ENCODE measurements at regions not wholly inside any gene's neighbourhood (a gene's known extent, or its start where the extent isn't known, plus 50 kb on each side); places are given as distances from the start of the nearest gene placed in this dataset.

- DNase-seq (ENCODE audit: extremely low read depth in 1 of 4, low spot score in 3 of 4): no peak
- in situ Hi-C loops (cut with MboI) (no loop called here), intact Hi-C loops (cut with micrococcal nuclease) (no loop called here)
- 0% methylated on average over 2 of the region's 2 CpGs for WGBS (ENCODE audit: insufficient coverage, low coverage, missing lambda C conversion rate)
- H3K4me2 ChIP-seq (ENCODE audit: insufficient read depth, low read length): no peak overlapping the region
- ATAC-seq: no peak
- ChIA-PET CTCF (ENCODE audit: low intra/inter-chr PET ratio) (no interaction called here), POLR2A (no interaction called here)
- no peak overlapping the region for H3K27ac ChIP-seq (ENCODE audit: extremely low read depth, low read depth, low read length)
- BruUV-seq (replicated peaks): no TSS peak
- no peak overlapping the region for H2AFZ ChIP-seq (ENCODE audit: low read depth, low read length)
- H3K36me3 ChIP-seq (ENCODE audit: control insufficient read depth, insufficient read depth, low read length): no peaks in the 10 kb centered on the region
- H3K9me3 ChIP-seq (replicated peaks; ENCODE audit: control insufficient read depth, insufficient read depth, low read depth, low read length): no peaks in the 10 kb centered on the region
- FAIRE-seq: no peak
- H3K4me1 ChIP-seq (replicated peaks in 1 of 2; ENCODE audit: control insufficient read depth in 2 of 2, insufficient read depth in 2 of 2, low read length in 2 of 2): no peaks in the 10 kb centered on the region
- no peaks in the 10 kb centered on the region for H3K27me3 ChIP-seq (ENCODE audit: control insufficient read depth in 2 of 2, insufficient read depth in 2 of 2, low read length in 2 of 2)
- H3K4me3 ChIP-seq: no peak overlapping the region
- no peaks in the 10 kb centered on the region for H4K20me1 ChIP-seq (replicated peaks; ENCODE audit: control insufficient read depth, insufficient read depth, low read length)
- no peaks in the 10 kb centered on the region for H3K9me1 ChIP-seq (ENCODE audit: control insufficient read depth, insufficient read depth, low read length)
- H3K9ac ChIP-seq (ENCODE audit: insufficient read depth in 1 of 2, low read depth in 2 of 2, low read length in 2 of 2): no peak overlapping the region
- no peaks in the 10 kb centered on the region for H3K79me2 ChIP-seq (ENCODE audit: control insufficient read depth, insufficient read depth, low read length)
- TF ChIP-seq ZBTB34 (CRISPR knock-in tag; IDR thresholded peaks at IDR 0.05) (no peak), ZNF316 (IDR thresholded peaks at IDR 0.05) (peak; percentile 75), CTCFL (IDR thresholded peaks at IDR 0.05; ENCODE audit: borderline replicate concordance, insufficient read depth, low read depth, low read length, poor library complexity, severe bottlenecking) (no peak), U2AF1 (optimal IDR thresholded peaks at IDR 0.05; ENCODE audit: low read depth, low read length) (no peak), ETV6 (IDR thresholded peaks at IDR 0.05; ENCODE audit: borderline replicate concordance in 1 of 2, low read depth in 2 of 2, low read length in 1 of 2) (no peak), ETV6 (CRISPR knock-in tag; IDR thresholded peaks at IDR 0.05; ENCODE audit: borderline replicate concordance) (no peak), MAFG (tag; conservative IDR thresholded peaks at IDR 0.05) (peak; percentile 82), ZNF354B (CRISPR knock-in tag; IDR thresholded peaks at IDR 0.05) (no peak), ZNF586 (CRISPR knock-in tag; conservative IDR thresholded peaks at IDR 0.05) (no peak), TOE1 (IDR thresholded peaks at IDR 0.05; ENCODE audit: borderline replicate concordance) (no peak), TOE1 (CRISPR knock-in tag; IDR thresholded peaks at IDR 0.05; ENCODE audit: borderline replicate concordance, low read depth) (no peak), ZBTB8A (IDR thresholded peaks at IDR 0.05; ENCODE audit: partially characterized antibody) (no peak), THRA (IDR thresholded peaks at IDR 0.05) (no peak), XRCC5 (IDR thresholded peaks at IDR 0.05; ENCODE audit: low read depth, low read length) (no peak), NR1H2 (CRISPR knock-in tag; IDR thresholded peaks at IDR 0.05) (no peak), SNRNP70 (optimal IDR thresholded peaks at IDR 0.05; ENCODE audit: low read depth, low read length) (no peak), NRF1 (conservative IDR thresholded peaks at IDR 0.05 in 1 of 2, IDR thresholded peaks at IDR 0.05 in 1 of 2) (no peak), ELK1 (CRISPR knock-in tag; IDR thresholded peaks at IDR 0.05) (no peak), ZSCAN29 (IDR thresholded peaks at IDR 0.05) (no peak), RBM17 (IDR thresholded peaks at IDR 0.05; ENCODE audit: borderline replicate concordance, low read depth, low read length) (no peak)
These were observed 428.3 kb downstream of the BTBD3 start for GRCh38 chr20:12345978-12346377.
